ENCODE measurements at regions not wholly inside any gene's neighbourhood (a gene's known extent, or its start where the extent isn't known, plus 50 kb on each side); places are given as distances from the start of the nearest gene placed in this dataset.

DNA sequence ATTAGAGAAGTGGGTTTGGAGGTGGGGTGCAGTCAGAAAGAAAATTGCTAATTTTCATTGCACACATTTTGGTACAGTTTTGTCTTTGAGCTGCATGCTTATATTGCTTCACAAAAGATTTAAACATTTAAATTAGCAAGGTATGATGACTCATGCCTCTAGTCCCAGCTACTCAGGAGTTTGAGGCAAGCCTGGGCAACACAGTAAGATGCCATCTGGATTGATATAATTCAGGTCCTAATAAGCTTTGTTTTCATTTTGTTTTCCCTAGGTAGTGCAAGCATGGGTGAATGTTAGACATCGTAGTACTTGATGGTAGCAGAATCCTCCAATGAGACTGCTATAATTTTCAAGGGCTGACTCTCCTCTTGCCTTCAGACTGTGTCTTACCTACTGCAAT is 396.7 kb upstream of the RGPD4 start:
- H3K9me3 ChIP-seq: no peaks in the 10 kb centered on the region
- H3K4me3 ChIP-seq: no peak overlapping the region
- TF ChIP-seq POLR2A (IDR thresholded peaks at IDR 0.05): no peak
- TF ChIP-seq, protein P1, sequence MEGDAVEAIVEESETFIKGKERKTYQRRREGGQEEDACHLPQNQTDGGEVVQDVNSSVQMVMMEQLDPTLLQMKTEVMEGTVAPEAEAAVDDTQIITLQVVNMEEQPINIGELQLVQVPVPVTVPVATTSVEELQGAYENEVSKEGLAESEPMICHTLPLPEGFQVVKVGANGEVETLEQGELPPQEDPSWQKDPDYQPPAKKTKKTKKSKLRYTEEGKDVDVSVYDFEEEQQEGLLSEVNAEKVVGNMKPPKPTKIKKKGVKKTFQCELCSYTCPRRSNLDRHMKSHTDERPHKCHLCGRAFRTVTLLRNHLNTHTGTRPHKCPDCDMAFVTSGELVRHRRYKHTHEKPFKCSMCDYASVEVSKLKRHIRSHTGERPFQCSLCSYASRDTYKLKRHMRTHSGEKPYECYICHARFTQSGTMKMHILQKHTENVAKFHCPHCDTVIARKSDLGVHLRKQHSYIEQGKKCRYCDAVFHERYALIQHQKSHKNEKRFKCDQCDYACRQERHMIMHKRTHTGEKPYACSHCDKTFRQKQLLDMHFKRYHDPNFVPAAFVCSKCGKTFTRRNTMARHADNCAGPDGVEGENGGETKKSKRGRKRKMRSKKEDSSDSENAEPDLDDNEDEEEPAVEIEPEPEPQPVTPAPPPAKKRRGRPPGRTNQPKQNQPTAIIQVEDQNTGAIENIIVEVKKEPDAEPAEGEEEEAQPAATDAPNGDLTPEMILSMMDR (IDR thresholded peaks at IDR 0.05): no peak
- intact Hi-C loops (cut with DNase I): no loop called here
- no peaks in the 10 kb centered on the region for H3K36me3 ChIP-seq
- no peaks in the 10 kb centered on the region for H3K4me1 ChIP-seq
- WGBS, 2 donors: 60 to 69% methylated on average over 1 of the region's 1 CpG
- no peak overlapping the region for H3K27ac ChIP-seq
- no peaks in the 10 kb centered on the region for H3K27me3 ChIP-seq
- DNase-seq: no peak

DNA sequence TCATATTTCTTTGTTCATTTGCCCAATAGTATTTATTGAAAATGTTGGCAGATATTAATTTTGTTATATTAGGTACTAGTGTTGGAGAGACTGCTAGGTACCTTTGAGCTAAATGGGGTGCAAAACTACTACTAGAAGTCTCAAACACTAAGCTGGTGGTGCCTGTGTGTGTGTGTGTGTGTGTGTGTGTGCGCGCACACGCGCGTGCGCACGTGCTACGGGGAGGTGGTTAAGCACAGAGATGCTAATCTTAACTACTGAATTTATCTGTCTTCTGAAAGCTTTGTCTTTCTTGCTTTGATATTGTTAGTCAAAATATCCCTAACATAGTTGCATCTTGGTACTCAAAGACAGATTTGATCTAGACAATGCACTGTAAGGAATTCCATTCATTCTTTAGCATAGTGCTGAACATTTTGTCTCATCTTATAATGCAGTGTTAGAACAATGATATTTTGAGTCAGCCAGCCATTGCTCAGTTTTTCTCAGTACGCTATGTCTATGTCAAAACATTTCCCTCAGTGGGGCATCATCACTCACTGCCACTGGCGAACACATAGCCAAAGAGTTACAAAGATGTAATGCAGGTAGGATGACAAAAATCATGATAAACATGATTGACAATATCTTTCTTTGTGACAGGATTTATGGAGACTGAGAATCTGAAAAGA is 396.0 kb upstream of the RGPD4 start:
- Histone ChIP-seq H3K4me3 (no peak overlapping the region), H3K27ac (no peak overlapping the region), H3K36me3 (no peaks in the 10 kb centered on the region), H3K4me1 (no peaks in the 10 kb centered on the region), H3K9me3 (no peaks in the 10 kb centered on the region), H3K27me3 (no peaks in the 10 kb centered on the region)
- no peak for TF ChIP-seq POLR2A (IDR thresholded peaks at IDR 0.05)
- TF ChIP-seq, protein P1 (IDR thresholded peaks at IDR 0.05): no peak
- 74 to 76% methylated on average over 10 of the region's 10 CpGs for WGBS, 2 donors
- DNase-seq: no peak
- intact Hi-C loops (cut with DNase I): no loop called here

DNA sequence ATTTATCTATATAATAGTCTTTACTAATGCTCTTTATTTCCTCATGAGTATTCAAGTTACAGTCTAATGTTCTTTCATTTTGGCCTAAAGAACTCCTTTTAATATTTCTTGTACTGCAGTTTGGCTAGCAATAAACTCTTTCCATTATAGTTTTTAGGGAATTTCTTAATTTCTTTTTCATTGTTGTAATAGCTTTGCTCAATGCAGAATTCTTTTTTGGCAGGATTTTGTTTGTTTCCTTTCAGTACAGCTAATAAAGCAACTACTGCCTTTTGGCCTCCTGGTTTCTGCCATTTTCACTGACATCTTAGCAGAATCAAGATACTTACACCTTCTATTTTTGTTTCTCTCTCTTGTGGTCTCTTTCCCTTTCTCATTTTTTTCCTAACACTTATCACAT is 390.4 kb upstream of the RGPD4 start:
- TF ChIP-seq, protein P1 (IDR thresholded peaks at IDR 0.05): no peak
- TF ChIP-seq POLR2A (IDR thresholded peaks at IDR 0.05): no peak
- intact Hi-C loops (cut with DNase I): no loop called here
- Histone ChIP-seq H3K27me3 (no peaks in the 10 kb centered on the region), H3K4me1 (no peaks in the 10 kb centered on the region), H3K27ac (no peak overlapping the region), H3K9me3 (no peaks in the 10 kb centered on the region), H3K36me3 (no peaks in the 10 kb centered on the region), H3K4me3 (no peak overlapping the region)
- no peak for DNase-seq

DNA sequence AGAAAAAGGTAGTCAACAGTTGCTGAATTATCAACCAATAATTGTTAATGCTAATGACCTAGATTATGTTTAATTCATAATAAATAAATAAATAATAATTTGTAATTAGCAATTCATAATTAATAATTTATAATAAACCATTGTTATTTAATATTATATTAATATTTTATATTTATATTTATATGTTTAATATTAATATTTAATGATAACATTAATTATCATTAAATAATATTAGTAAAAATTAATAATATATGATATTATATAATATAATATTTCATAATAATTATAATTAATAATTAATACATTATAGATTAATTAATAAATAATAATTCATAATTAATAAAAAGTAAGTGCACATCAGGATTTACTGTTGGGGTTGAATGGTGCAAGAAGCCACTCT is 389.4 kb upstream of the RGPD4 start:
- no peak overlapping the region for H3K4me3 ChIP-seq
- TF ChIP-seq, protein P1 (IDR thresholded peaks at IDR 0.05): no peak
- no peak for TF ChIP-seq POLR2A (IDR thresholded peaks at IDR 0.05)
- intact Hi-C loops (cut with DNase I): no loop called here
- no peak overlapping the region for H3K27ac ChIP-seq
- H3K36me3 ChIP-seq: no peaks in the 10 kb centered on the region
- H3K9me3 ChIP-seq: no peaks in the 10 kb centered on the region
- H3K4me1 ChIP-seq: no peaks in the 10 kb centered on the region
- no peak for DNase-seq
- no peaks in the 10 kb centered on the region for H3K27me3 ChIP-seq

DNA sequence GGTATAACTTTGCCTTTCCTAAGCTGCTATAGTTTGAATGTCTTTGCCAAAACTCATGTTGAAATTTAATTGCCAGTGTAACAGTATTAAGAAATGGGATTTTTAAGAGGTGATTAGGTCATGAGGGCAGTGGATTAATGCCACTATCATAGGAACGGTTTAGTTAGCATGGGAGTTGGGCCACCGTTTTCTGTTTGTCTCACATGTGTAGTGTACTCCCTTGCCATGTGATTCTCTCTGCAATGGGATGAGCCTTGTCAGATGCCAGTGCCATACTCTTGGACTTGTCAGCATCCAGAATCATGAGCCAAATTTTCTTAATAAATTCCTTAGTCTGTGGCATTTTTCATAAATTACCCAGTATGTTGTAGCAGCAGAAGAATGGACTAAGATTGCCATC is 388.9 kb upstream of the RGPD4 start:
- no peak overlapping the region for H3K4me3 ChIP-seq
- DNase-seq: no peak
- intact Hi-C loops (cut with DNase I): no loop called here
- H3K27ac ChIP-seq: no peak overlapping the region
- H3K36me3 ChIP-seq: no peaks in the 10 kb centered on the region
- WGBS, 2 donors: 68 to 74% methylated on average over 2 of the region's 2 CpGs
- H3K4me1 ChIP-seq: no peaks in the 10 kb centered on the region
- no peaks in the 10 kb centered on the region for H3K27me3 ChIP-seq
- TF ChIP-seq, protein P1 (IDR thresholded peaks at IDR 0.05): no peak
- TF ChIP-seq POLR2A (IDR thresholded peaks at IDR 0.05): no peak
- no peaks in the 10 kb centered on the region for H3K9me3 ChIP-seq

All from esophagus squamous epithelium (tissue), 5 donors.